Kidney tubule cell (primary cell): ENCODE measurements at regions not wholly inside any gene's neighbourhood (a gene's known extent, or its start where the extent isn't known, plus 50 kb on each side); places are given as distances from the start of the nearest gene placed in this dataset.
"Not testable (repeated sequence)": the region's sequence is repeated elsewhere in the genome, so short reads cannot be mapped to it uniquely, and the experiment has no call there.

Source experiments
- DNase-seq: peaks from one replicate; pipeline ENCODE4 v3.0.0-alpha.2; 2018; ENCODE audit warnings: low spot score

- DNase-seq, result no peak
Observed at GRCh38 chr6:134637282-134637681, 312.6 kb downstream of the ALDH8A1 start.

GRCh38 chr6:134636186-134636799, 313.6 kb downstream of the ALDH8A1 start:
- DNase-seq, result peak; percentile 36

GRCh38 chr6:134634966-134635365, 314.9 kb downstream of the ALDH8A1 start:
- DNase-seq, result no peak

GRCh38 chr6:134634466-134634865, 315.4 kb downstream of the ALDH8A1 start:
- DNase-seq, result no peak

GRCh38 chr6:134632982-134633940, 315.3 kb upstream of the SGK1 start:
- DNase-seq, result not testable (repeated sequence)

- no peak for DNase-seq
Observed at GRCh38 chr6:134632024-134632423, 314.1 kb upstream of the SGK1 start.

- no peak for DNase-seq
Observed at GRCh38 chr6:134631398-134631924, 313.5 kb upstream of the SGK1 start.

GRCh38 chr6:134630508-134631121, 312.7 kb upstream of the SGK1 start:
- DNase-seq, result no peak

- no peak for DNase-seq
Observed at GRCh38 chr6:134628154-134628553, 310.2 kb upstream of the SGK1 start.

GRCh38 chr6:134627707-134628106, 309.8 kb upstream of the SGK1 start:
- no peak for DNase-seq

- no peak for DNase-seq
Observed at GRCh38 chr6:134626589-134626988, 308.7 kb upstream of the SGK1 start.

GRCh38 chr6:134626086-134626485, 308.2 kb upstream of the SGK1 start:
- no peak for DNase-seq

GRCh38 chr6:134624781-134625180, 306.9 kb upstream of the SGK1 start:
- DNase-seq, result no peak

- DNase-seq, result no peak
Observed at GRCh38 chr6:134623401-134623800, 305.5 kb upstream of the SGK1 start.

- DNase-seq, result no peak
Observed at GRCh38 chr6:134622382-134623173, 304.7 kb upstream of the SGK1 start.

GRCh38 chr6:134621858-134622257, 303.9 kb upstream of the SGK1 start:
- peak; percentile 40 for DNase-seq

- DNase-seq, result peak; percentile 35
Observed at GRCh38 chr6:134619789-134620188, 301.9 kb upstream of the SGK1 start.

- DNase-seq, result no peak
Observed at GRCh38 chr6:134619077-134619476, 301.2 kb upstream of the SGK1 start.

GRCh38 chr6:134614606-134615485, 296.9 kb upstream of the SGK1 start:
- DNase-seq, result no peak

GRCh38 chr6:134612128-134612527, 294.2 kb upstream of the SGK1 start:
- DNase-seq, result peak; percentile 30

- no peak for DNase-seq
Observed at GRCh38 chr6:134610411-134610810, 292.5 kb upstream of the SGK1 start.
